NCI-H345 treated with DMSO at 0.1 percent for 48 hours (cell line): ENCODE measurements at regions not wholly inside any gene's neighbourhood (a gene's known extent, or its start where the extent isn't known, plus 50 kb on each side); places are given as distances from the start of the nearest gene placed in this dataset.
"Not testable (repeated sequence)": the region's sequence is repeated elsewhere in the genome, so short reads cannot be mapped to it uniquely, and the experiment has no call there.

Source experiments
- DNase-seq: peaks from one replicate; lab custom pipeline; 2025; ENCODE audit not compliant: unreplicated experiment; lab: John Stamatoyannopoulos, UW

DNA sequence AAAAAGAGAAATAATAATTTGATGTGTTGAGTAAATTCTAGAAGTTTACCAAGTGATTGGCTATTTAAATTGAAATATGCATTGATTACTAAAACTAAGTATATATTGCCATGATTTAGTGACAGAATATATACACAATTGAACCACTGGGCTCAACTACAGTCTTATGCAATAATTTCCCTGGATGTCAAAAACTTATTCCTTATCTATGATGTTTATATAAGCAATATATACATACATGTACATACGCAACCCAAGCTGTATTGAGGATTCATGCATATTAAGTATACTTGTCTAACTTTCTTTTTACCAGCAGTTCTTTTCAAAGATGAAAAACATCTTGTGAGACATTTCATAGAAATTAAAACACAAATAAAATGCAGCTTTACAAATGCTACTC lies 165.8 kb downstream of the ZIC4 start:
- DNase-seq, result no peak

DNA sequence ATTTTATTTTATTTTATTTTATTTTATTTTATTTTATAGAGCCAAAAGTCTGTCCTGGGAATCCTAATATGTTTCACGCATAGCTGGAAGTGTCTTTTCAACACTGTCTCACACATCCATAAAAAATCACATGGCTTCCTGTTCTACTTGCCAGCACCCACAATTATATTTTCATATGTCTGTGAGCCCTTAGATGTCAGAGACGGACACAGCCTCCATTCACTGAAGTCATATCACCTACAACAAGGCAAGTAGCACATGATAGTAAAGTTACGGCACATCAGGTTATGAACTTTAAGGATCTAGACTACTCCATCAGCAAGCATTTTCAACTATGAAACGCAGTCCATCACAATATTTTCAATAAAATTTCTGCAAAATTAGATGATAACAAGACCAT lies 168.4 kb downstream of the ZIC4 start:
- DNase-seq, result no peak

DNA sequence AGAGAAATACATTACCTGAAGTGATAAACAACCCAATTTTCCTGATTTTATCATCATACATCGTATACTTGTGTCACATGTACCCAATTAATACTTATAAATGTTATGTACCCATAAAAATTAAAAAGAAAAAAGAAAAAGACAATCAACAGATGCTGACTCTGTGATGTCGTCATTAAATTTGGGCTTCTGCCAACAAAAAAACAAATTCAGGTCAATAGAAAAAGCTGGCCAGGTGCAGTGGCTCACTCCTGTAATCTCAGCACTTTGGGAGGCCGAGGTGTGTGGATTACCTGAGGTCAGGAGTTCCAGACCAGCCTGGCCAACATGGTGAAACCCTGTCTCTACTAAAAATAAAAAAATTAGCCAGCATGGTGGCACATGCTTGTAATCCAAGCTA lies 174.4 kb downstream of the ZIC4 start:
- not testable (repeated sequence) for DNase-seq

DNA sequence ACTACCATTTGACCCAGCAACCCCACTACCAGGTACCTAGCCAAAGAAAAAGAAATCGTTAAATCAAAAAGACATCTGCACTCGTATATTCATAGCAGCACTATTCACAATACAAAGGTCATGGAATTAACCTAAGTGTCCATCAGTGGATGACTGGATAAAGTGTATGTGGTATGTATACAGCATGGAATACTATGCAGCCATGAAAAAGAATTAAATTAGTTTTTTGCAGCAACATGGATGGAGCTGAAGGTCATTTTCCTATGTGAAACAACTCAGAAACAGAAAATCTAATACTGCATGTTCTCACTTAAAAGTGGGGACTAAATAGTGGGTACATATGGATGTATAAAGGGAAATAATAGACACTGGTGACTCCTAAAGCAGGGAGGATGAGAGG lies 175.2 kb downstream of the ZIC4 start:
- no peak for DNase-seq

DNA sequence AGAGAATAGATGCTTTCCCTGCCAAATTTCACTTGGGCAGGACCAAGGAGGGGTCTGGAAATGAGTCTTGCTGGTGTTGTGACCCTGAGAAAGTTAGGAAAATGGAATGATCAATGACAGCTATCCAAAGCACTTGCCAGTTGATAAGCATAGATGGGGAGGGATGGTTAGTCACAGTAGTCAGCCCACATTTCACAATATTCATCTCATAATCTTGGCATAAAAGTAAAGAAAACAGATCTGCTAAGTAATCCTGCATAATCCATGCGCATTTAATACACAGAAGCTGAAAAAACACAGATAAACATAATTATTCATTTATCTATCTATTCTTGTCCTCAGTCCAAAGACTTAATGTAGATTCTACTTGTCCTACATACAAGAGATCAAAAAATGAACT lies 184.1 kb downstream of the ZIC4 start:
- DNase-seq, result no peak

DNA sequence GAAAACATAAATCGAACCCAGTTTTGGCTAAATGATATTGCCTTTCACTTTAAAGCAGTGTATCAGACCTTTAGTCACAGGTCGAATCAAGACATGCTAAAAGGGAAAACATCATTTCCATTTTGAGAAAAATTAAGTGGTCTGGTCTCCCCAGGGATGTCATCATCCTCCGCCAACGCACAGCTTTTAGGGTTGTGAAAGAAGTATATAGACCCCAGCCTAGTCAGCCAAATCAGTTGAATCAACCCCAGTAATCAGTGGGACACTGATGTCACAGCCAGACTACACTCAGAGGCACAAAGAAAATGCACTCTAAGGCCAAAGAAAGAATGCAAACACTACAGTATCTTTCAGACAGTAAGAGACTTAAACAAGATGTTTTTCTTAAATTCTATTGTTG lies 187.4 kb downstream of the ZIC4 start:
- DNase-seq, result no peak

DNA sequence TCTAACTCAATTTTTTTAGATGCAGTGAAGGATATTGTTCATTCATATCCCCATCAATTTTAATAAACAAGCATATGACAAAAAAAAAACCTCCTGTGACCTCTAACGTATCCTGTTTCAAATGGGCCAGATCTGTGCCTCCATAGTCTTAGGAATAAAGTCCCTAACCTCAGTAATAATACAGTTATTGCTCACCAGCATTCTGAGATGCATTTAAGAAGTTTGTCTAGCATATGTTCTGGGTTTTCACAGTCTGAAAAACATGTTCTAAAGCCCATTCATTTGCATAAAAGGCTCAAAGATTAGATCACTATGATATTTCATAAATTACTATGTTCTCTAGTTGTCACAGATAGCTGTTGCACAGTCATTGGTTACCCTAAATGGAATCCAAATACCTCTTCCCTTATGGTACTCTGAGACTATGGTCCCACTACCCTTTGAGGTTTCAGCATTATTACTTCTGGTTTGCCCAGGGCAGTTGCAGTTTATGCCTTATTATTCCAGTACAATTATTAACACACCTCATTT lies 190.1 kb downstream of the ZIC4 start:
- DNase-seq, result no peak

DNA sequence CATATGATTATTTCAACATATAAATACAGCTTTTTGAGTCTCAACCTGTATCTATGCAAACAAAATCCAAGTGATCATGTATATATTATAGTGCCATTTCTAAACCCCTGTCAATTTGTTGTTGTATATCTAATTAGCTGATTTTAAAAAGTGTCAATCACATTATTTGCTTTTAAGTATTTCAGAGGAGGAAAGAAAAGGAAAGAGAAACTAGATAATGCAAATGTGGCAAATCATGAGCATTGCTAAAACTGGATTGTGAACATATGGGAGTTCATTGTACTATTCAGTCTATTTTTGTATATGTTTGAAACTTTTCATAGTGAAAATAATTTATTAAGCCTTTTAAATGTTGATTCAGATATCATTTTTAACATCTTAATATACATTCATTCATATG lies 190.7 kb downstream of the ZIC4 start:
- DNase-seq, result no peak

DNA sequence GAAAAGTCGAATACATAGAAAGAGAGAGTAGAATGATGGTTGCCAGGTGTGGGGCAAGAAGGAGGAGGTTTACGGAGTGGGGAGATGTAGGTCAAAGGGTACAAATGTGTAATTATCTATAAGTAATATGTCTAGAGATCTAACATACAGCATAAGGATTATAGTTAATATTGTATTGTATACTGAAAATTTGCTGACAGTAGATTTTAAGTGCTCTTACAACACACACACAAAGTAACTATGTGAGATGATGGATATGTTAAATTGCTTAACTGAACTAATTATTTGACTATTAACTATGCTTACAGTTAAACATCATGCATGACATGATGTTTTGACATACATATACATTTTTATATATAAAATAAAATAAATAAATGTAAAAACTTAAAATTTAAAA lies 192.7 kb downstream of the ZIC4 start:
- DNase-seq, result no peak

DNA sequence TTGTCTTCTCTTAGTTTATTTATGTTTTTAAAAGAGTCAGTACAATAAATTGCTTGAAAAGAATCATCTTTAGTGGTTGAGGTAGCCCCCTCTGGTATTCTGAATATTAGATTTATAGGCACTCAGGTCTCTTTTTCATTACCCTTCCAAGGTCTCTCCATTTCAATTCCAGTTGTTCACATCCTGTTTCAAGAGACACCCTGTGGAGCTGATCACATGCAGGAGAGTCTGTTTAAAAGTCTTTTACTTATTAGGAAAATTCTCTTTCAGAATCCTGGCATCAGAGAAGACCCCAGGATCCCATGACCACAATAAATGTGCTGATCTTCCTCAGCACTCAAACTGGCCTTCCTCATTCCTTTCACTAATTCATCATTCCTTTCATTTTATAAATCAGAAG lies 195.7 kb downstream of the ZIC4 start:
- no peak for DNase-seq

DNA sequence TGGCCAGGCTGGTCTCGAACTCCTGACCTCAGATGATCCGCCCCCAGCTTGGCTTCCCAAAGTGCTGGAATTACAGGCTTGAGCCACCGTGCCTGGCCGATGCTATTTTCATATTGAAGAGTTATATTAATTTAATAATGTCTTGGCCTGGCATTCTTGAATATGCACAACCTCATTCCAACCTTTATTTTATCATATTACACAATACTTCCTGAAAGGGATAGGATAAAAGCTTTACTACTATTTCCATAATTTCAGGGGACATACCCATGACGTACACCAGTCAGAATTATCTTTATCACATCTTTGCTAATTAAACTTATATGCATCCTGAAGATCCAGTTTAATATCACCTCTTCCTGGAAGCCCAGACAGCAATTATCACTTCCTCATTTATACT lies 205.3 kb downstream of the ZIC4 start:
- DNase-seq, result no peak

DNA sequence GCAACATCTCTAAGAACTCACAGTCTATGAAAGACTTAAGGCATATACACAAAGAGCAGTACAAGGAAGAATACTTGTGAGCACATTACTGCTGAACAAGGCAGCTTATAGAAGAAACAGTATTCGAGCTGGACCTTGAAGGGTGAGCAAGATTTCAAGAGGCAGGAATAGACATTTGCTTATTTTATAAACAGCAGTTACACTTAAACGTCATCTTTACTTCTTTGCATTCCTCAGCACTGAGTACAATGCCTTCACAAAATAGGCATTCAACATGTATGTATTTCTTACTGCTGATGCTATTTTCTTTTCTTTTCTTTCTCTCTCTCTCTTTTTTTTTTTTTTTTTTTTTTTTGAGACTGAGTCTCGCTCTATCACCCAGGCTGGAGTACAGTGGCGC lies 205.8 kb downstream of the ZIC4 start:
- no peak for DNase-seq

DNA sequence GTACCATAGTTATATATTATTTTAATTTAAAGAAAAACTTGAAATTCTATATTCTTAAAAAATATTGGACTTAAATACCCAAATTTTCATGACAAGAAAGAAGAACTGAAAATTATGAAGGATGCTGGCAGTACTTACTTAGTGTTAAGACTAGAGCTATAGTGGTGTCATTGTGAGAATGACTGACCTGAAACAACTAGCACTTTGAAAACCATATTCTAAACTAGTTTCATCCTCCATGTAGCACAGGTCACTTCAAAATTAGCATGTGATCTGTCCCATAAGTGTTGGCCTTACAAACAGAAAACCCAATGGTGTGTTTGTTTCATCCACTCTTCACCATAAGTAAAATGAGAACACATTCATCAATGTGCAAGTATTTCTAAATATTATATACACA lies 208.6 kb downstream of the ZIC4 start:
- no peak for DNase-seq

DNA sequence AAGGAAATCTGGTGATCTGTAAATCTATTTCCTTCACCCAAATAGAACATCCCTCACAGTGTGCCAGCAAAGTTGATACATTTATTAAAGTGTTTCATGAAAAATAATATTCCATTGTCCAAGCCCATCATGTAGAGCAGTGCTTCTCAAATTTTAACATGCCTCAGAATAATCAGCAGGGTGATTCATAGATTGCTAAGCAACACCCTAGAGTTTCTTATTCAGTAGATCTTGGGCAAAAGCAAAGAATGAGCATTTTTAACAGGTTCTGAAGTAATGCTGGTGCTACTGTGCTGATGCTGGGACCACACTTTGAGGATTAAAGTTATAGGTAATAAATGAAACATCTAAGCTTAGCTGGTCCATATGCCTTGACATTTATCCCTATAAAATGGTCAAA lies 210.5 kb downstream of the ZIC4 start:
- DNase-seq, result no peak

DNA sequence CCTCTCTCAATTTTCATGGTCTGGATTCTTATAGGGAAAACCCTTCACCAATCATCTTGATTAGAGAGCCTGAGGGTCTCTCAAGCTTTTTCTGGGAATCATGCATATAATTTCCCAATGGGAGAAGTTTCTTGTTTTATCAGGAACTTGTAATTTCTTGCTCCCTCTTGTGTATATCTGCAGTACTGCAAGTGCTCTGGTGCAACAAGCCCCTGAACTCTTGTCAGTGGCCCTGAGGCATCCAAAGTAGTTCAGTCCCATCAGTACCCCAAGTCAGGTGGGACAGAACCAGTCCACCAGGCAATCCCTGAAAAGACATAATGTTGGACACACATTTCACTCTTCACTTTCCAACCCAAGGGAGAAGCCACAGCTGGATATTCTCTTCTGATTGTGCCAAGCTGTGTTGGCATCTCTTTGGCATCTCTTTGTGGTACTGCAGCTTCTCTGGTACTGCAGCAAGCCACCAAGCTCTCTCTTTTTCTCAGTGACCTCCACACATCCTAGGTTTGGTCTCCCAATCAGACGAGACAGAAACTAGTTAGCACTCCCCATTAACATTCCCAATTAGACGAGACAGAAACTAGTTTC lies 214.5 kb downstream of the ZIC4 start:
- no peak for DNase-seq

DNA sequence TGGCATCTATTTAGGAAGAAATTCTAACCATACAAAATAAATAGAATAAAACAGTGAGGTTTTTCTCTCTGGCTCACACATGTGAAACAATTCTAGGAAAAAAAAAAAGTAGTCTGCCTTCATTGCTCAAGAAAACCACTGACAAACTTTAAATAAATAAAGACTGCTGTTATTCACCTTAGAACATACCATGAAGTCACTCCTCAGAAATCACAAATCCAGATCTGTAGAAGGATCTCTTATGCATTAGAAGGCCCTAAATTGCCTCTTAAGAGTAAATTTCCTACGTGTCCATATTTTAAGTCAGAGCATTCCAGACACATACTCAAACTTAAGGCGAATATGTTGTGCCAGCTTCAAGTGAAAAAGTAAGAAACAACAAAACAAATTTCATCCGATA lies 217.3 kb downstream of the ZIC4 start:
- DNase-seq, result no peak

DNA sequence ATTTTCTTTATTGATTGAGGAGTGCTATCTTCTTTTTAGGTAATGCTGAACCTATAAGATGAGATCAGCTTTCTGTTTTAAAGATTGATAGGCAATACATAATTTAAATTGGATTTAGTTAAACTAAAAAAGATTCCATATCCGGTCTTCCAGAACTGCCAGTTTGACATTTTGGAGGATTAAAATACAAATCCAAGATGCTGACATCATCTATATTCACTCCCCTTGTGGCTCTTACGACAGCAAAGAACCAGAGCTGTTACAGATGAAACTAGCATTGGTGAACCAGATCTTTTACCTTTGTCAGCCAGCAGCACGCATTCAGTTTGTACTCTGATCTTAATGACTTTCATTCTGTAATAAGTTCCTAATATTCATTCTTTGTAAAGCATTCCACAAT lies 218.7 kb downstream of the ZIC4 start:
- DNase-seq, result no peak

DNA sequence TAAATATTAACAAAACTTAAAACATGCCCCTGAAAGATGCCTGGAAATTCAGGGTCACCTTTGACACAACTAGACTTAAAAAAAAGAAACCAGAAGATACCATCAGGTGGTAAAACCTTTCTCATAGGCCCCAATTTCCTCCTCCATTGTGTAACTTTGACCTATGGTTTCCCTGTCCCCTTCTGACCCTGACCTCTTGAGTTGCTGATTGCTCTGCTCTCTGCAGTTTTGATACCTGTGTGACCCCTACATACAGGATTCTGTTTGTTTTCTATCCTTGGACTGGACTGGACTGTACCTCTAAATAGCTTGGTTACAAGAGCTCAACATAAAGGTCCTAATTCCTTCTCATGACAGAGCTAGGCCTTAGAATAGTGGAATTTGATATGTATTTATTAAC lies 220.6 kb downstream of the ZIC4 start:
- DNase-seq, result no peak

DNA sequence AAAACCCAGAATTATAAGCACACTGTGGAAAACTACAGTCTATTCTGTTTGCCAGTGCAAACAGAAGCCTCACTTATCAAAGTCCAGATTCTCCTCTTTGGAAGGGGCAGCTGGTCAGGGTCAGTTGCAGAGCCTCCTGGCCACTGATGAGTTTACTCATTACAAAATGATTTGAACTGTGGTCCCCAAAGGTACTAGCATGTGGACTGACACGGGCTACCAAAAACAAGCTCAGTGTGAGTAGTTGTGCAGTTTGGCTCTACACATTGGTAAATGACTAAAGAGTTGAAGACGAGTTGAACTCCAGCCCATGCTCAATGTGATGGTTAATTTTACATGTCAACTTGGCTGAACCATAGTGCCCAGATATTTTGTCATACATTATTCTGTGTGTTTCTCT lies 221.5 kb downstream of the ZIC4 start:
- no peak for DNase-seq

DNA sequence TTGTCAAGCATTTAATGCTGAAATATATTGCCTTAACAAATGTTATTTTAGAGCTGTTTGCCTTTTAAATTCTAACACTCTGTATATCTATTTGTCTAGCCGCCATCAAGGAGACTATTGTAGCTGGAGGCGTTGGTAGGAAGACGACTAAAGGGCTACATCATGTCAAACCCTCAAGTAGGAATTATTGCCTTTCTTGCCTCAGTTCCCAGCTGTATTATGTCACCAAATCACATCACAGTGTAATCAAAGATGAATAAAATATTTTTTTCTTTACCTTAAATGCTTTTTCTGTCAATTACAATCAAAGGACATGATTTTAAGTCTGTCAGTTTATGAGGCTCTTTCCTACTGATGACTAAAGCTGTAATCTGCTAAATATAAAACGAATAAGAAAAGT lies 233.1 kb downstream of the ZIC4 start:
- no peak for DNase-seq

DNA sequence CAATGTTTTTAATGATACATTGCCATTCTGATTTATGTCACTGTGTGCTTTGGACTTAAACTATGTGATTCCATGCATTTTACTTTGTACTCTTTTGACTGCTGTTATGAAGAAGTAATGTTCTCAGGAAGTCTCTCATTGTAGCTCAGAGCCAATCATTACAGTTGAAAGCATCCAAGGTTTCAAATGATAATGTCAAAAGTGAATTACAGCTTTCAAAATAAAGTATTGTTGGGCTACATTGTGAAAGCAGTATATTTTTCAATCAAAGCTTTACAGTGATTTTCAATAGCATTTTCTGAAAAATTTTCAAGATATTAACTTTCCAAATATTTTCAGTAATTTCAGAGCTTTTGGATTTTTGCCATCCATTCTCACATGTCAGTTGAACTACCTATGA lies 243.6 kb downstream of the ZIC4 start:
- DNase-seq, result no peak

DNA sequence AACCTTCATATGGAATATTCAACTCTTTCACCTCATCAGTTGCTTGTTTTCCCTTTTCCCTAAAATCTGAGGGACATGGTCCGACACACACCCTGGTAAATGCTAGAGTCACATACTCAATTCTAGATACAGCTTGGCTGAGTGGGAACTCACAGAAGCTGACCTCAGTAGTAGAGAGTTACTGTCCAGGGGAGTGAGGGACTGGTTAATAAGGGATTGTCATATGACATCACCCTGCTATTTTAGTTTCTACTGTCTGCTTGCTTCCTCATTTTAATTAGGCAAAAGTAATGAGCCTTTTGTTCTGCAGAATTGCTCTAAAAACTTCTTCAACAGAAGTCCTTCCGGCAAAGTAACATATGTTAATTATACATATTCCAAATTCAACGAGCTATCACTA lies 244.5 kb downstream of the ZIC4 start:
- DNase-seq, result no peak

DNA sequence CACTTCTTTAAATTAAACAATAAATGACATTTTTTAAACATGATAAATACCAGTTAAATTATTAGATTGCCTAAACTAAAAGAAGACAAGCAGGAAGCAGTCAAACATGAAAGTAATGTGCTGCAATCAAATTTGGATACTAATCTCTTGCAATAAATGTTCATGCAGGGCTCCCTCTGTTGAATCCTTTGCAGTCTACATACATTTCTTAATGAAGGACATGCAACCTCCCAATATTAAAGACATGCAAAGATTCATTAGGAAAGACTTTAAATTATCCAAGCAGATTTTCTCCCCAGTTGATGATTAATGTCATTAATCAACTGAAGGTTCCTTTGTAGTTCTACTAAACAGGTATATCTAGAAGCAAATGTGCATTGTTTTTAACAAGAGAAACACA lies 245.4 kb downstream of the ZIC4 start:
- DNase-seq, result no peak

DNA sequence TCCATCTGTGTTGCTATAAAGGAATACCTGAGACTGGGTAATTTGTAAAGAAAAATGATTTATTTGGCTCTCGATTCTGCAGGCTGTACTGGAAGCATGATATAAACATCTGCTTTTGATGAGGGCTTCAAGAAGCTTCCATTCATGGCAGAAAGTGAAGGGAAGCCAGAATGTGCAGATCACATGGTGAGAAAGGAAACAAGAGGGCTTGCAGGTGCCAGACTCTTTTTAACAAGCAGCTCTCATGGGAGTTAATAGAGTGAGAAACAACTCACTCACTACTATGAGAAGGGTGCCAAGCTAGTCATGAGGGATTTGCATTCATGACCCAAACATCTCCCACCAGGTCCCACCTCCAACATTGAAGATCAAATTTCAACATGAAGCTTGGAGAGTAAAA lies 247.2 kb downstream of the ZIC4 start:
- peak; percentile 17 for DNase-seq
